Stimulated activated CD4-positive, alpha-beta T cell treated with anti-CD3 and anti-CD28 coated beads, Interleukin-1b, Interleukin-23, amount 100 ng/mL, for 48 hours (primary cell): ENCODE measurements at regions not wholly inside any gene's neighbourhood (a gene's known extent, or its start where the extent isn't known, plus 50 kb on each side); places are given as distances from the start of the nearest gene placed in this dataset.
"Not testable (repeated sequence)": the region's sequence is repeated elsewhere in the genome, so short reads cannot be mapped to it uniquely, and the experiment has no call there.

Experiments
- DNase-seq: peaks from one replicate; pipeline ENCODE4 v3.0.0-alpha.2; 2020

DNA sequence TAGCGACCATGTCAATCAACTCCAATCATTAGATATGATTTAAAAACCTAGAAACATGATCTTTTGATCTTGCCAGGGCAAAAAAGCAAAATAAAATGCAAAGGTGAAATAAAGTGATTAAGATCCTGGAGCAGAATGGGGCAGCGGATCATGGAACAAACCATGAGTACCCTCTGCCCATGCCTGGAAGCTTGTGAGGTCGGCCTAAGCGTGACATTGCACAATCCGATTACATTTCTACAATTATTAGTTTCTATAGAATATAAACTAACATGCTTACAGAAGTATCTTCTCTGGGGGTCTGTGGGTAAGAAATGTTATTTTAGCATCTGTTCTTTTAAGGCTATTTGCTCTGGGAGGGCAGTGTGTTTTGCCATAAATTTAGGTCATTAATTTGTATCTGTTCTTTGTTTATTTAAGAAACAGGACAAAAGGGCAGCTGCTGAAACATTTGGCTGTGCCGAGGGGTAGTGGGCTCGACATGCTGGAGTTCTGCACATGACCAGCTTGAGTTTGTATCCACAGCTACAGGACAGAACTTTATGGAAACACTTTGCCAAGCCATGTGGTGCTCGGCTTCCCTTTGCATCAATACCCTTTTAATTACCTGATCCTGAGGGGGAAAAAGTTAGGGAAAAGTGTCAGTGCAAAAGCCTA, 55.9 kb downstream of the ZBTB18 start:
- no peak for DNase-seq

GRCh38 chr1:244111027-244111426, 59.9 kb downstream of the ZBTB18 start:
- no peak for DNase-seq

GRCh38 chr1:244112041-244112440, 61.0 kb downstream of the ZBTB18 start:
- no peak for DNase-seq

- DNase-seq = no peak
Measured at GRCh38 chr1:244112636-244113035, 61.6 kb downstream of the ZBTB18 start.

DNA sequence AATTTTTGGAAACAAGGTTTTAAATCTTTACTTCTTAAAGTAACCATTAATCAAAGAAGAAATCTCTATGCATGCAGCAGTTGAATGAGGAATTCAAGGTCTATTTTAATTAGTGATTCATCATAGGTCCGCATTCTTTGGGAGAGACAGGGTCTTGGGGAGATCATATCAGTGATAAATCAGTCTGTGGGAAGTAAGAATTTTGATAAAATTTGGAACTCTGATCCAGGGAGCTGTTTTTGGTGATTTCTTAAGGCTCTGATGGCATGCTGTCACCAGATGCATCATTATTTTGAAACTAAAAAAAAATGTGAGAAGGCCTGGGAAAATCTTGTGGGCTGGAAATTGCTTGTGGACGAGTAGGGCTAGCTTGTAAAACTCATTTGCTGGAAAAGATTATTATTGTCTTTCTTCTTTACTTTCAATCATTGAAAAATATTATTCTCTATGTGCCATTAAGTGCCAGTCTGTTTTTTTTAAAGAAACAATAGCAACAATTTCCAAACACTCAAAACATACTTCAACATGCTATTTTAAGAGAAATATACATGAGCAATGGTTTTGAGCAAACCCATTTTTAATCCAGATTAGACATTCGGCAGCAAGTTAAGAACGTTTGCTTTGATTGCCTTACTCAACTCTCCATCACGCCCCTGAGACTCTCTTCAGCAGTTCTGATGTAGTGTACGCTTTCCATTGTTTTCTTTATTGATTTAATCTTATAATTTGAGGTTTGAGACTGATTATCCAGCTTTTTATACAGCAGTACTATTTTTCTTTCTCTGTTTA, 62.6 kb downstream of the ZBTB18 start:
- DNase-seq = no peak

GRCh38 chr1:244114892-244115291, 63.8 kb downstream of the ZBTB18 start:
- no peak for DNase-seq

GRCh38 chr1:244116946-244117345, 65.9 kb downstream of the ZBTB18 start:
- DNase-seq = no peak

GRCh38 chr1:244118109-244118761, 67.2 kb downstream of the ZBTB18 start:
- DNase-seq = no peak

GRCh38 chr1:244128591-244129383, 77.7 kb downstream of the ZBTB18 start:
- no peak for DNase-seq

- DNase-seq = no peak
Measured at GRCh38 chr1:244137276-244137675, 86.2 kb downstream of the ZBTB18 start.

GRCh38 chr1:244137725-244138124, 86.6 kb downstream of the ZBTB18 start:
- DNase-seq = no peak

DNA sequence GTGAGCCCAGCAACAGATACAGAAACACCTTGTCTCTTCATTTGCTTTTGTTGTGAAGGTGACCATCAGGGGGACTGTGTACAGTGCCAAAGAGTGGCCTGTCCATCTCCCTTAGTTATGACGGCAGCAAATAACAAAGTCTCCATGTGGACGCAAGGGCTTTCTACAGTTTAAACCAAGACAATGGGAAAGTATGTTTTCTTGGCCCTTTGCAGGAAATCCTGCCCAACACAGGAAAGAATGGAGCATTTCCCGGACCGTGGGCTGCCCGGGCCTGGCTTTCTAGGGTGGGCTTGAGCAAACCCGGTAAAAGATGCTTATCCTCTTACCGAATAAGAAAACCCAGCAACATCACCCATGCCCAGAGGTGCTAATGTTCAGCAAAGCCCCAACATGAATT, 87.3 kb downstream of the ZBTB18 start:
- DNase-seq = no peak

GRCh38 chr1:244139655-244140054, 88.6 kb downstream of the ZBTB18 start:
- DNase-seq = no peak

DNA sequence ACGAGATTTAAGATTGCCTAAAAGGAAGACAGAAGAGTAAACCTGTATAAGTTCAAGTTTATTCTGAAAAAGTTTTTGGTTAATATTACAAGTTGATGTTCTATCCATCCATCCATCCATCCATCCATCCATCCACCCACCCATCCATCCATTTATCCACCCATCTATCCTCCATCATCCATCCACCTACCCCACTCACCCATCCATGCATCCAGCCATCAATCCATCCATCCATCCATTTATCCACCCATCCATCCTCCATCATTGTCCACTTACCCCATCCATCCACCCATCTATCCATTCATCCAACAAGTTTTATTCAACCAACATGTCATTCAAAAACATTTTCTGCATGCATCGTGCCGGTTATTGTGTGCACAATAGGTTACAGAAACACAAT, 89.3 kb downstream of the ZBTB18 start:
- no peak for DNase-seq

- no peak for DNase-seq
Measured at GRCh38 chr1:244144053-244144452, 93.0 kb downstream of the ZBTB18 start.

DNA sequence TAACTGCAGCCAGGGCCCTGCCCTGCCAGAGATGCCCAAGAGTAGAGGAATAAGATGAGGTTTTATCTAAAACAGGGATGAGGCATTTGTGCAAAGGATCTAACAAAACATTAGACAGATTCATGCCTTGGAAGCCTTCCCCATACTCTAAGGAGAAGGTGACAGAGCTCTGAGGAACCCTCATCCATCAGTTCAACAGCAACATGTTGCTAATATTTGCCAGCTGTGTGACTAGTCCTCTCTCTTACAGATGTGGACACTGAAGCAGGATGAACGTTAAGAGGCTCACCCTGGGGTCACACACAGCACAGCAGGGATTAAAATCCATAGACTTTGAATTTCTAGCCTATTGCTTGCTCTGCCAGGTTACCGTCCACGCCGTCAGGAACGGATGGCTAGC, 99.0 kb downstream of the ZBTB18 start:
- no peak for DNase-seq

- DNase-seq = no peak
Measured at GRCh38 chr1:244150665-244151064, 99.6 kb downstream of the ZBTB18 start.

GRCh38 chr1:244151537-244151936, 100.5 kb downstream of the ZBTB18 start:
- no peak for DNase-seq

DNA sequence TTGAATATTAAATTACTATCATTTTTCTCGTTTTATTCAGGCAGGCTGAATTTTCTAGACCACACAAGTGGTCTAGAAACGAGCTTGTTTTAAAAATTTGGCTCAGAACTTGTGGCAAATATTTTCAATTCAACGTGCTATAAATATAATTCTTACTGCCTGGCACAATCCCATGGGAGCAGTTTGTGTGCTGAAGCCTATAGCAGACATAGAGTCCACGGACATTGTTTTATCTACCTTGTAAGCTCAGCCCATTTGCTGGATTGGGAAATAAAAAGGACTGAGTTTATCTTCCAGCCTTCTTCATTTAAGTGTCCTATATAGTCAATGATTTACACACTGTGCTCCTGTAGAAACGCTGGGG, 103.4 kb downstream of the ZBTB18 start:
- no peak for DNase-seq

GRCh38 chr1:244154872-244155531, 103.9 kb downstream of the ZBTB18 start:
- no peak for DNase-seq

DNA sequence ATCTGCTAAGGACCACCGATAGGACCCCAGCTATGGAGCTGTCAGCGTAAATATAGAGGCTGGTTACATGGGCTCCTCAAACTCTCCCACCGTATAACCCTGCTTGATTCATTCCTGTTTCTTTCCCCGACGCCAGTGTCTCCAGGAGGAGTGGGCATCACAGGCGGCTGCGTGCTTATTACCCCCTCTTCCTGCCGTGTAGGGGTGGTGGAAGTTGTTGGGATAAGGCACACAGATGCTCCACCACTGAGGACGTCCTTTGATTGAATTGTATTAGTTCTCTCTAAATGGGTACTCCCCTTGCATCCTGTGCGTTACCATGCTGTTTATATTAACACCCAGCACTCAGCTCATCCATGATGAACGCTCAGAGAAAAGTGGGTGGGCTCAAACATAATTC, 104.6 kb downstream of the ZBTB18 start:
- DNase-seq = no peak

DNA sequence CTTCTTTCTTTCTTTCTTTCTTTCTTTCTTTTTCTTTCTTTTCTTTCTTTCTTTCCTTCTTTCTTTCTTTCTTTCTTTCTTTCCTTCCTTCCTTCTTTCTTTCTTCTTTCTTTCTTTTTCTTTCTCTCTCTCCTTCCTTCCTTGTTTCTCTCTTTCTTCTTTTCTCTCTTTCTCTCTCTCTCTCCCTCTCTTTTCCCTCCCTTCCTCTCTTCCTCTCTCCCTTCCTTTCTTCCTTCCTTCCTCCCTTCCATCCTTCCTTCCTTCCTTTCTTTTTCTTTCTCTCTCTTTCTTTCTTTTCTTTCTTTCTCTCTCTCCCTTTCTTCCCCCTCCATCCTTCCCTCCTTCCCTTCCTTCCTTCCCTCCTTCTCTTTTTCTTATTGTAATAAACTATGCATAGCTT, 105.5 kb downstream of the ZBTB18 start:
- not testable (repeated sequence) for DNase-seq
